G401.6 (cell line): ENCODE measurements at regions not wholly inside any gene's neighbourhood (a gene's known extent, or its start where the extent isn't known, plus 50 kb on each side); places are given as distances from the start of the nearest gene placed in this dataset.

ENCODE experiments used
- FAIRE-seq: peaks from 2 replicates; lab custom pipeline; 2012; peaks lifted over from hg19 to GRCh38; lab: Jason Lieb, UNC

- FAIRE-seq = no peak
These were observed 384.3 kb upstream of the ID2 start for GRCh38 chr2:8297376-8298231.

- no peak for FAIRE-seq
These were observed 383.1 kb upstream of the ID2 start for GRCh38 chr2:8298783-8299182.

GRCh38 chr2:8300216-8300615, 381.6 kb upstream of the ID2 start:
- FAIRE-seq = no peak

GRCh38 chr2:8300905-8301304, 381.0 kb upstream of the ID2 start:
- FAIRE-seq = no peak

GRCh38 chr2:8303322-8303832, 378.5 kb upstream of the ID2 start:
- FAIRE-seq = no peak

GRCh38 chr2:8304821-8305766, 376.8 kb upstream of the ID2 start:
- FAIRE-seq = no peak

- no peak for FAIRE-seq
These were observed 375.1 kb upstream of the ID2 start for GRCh38 chr2:8306530-8307351.

GRCh38 chr2:8307606-8308180, 374.2 kb upstream of the ID2 start:
- no peak for FAIRE-seq

GRCh38 chr2:8309131-8309530, 372.7 kb upstream of the ID2 start:
- no peak for FAIRE-seq

GRCh38 chr2:8310557-8311455, 371.1 kb upstream of the ID2 start:
- FAIRE-seq = no peak

GRCh38 chr2:8312221-8312620, 369.6 kb upstream of the ID2 start:
- no peak for FAIRE-seq

- no peak for FAIRE-seq
These were observed 368.7 kb upstream of the ID2 start for GRCh38 chr2:8312861-8313830.

GRCh38 chr2:8314063-8314462, 367.8 kb upstream of the ID2 start:
- no peak for FAIRE-seq

GRCh38 chr2:8315531-8316165, 366.2 kb upstream of the ID2 start:
- FAIRE-seq = no peak

GRCh38 chr2:8316356-8316755, 365.5 kb upstream of the ID2 start:
- no peak for FAIRE-seq

GRCh38 chr2:8317418-8317817, 364.4 kb upstream of the ID2 start:
- no peak for FAIRE-seq

GRCh38 chr2:8319219-8319618, 362.6 kb upstream of the ID2 start:
- no peak for FAIRE-seq

GRCh38 chr2:8320311-8321066, 361.4 kb upstream of the ID2 start:
- FAIRE-seq = no peak
